LNCaP clone FGC (cell line): ENCODE measurements at regions not wholly inside any gene's neighbourhood (a gene's known extent, or its start where the extent isn't known, plus 50 kb on each side); places are given as distances from the start of the nearest gene placed in this dataset.

Source experiments
- DNase-seq: peaks from one replicate; pipeline ENCODE4 v3.0.0-alpha.2; 2011; ENCODE audit warnings: low read depth
- H3K4me3 ChIP-seq: 2 replicates; pipeline ENCODE4 v1.5.1; 2011; ENCODE audit warnings: mild to moderate bottlenecking, low read depth, low read length, control low read depth
- TF ChIP-seq, protein P1 (sequence below): IDR thresholded peaks from 2 replicates; pipeline ENCODE4 v1.5.1; 2012; ENCODE audit warnings: mild to moderate bottlenecking; ENCODE audit not compliant: control insufficient read depth, insufficient read depth; ENCODE audit errors: extremely low read depth

GRCh38 chr5:77845324-77845646 is 69.1 kb upstream of the TBCA start:
- no peak for DNase-seq
- TF ChIP-seq, protein P1, sequence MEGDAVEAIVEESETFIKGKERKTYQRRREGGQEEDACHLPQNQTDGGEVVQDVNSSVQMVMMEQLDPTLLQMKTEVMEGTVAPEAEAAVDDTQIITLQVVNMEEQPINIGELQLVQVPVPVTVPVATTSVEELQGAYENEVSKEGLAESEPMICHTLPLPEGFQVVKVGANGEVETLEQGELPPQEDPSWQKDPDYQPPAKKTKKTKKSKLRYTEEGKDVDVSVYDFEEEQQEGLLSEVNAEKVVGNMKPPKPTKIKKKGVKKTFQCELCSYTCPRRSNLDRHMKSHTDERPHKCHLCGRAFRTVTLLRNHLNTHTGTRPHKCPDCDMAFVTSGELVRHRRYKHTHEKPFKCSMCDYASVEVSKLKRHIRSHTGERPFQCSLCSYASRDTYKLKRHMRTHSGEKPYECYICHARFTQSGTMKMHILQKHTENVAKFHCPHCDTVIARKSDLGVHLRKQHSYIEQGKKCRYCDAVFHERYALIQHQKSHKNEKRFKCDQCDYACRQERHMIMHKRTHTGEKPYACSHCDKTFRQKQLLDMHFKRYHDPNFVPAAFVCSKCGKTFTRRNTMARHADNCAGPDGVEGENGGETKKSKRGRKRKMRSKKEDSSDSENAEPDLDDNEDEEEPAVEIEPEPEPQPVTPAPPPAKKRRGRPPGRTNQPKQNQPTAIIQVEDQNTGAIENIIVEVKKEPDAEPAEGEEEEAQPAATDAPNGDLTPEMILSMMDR, result no peak
- no peak overlapping the region for H3K4me3 ChIP-seq

GRCh38 chr5:77844623-77845323 is 68.6 kb upstream of the TBCA start:
- TF ChIP-seq, protein P1, result no peak

DNA sequence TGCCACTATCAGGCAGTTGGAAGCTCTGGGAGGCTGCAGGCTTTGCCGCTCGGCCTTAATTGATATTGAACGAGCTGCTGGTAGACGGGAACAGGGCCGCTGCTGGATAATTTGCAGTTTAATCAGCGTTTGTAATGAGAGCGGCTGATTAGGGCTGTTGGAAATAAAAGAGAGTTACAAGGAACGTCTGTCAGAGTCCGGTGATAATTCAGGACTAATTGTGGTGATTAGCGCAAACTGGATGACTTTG is 68.2 kb upstream of the TBCA start:
- no peak overlapping the region for H3K4me3 ChIP-seq
- no peak for DNase-seq
- TF ChIP-seq, protein P1, result no peak

More at GRCh38 chr5:77844623-77845323, 68.6 kb upstream of the TBCA start:
- H3K4me3 ChIP-seq, result no peak overlapping the region
- DNase-seq, result no peak

- TF ChIP-seq, protein P1, result no peak
- DNase-seq, result no peak
- H3K4me3 ChIP-seq, result no peak overlapping the region
These were observed 67.6 kb upstream of the TBCA start for GRCh38 chr5:77843570-77844372.

DNA sequence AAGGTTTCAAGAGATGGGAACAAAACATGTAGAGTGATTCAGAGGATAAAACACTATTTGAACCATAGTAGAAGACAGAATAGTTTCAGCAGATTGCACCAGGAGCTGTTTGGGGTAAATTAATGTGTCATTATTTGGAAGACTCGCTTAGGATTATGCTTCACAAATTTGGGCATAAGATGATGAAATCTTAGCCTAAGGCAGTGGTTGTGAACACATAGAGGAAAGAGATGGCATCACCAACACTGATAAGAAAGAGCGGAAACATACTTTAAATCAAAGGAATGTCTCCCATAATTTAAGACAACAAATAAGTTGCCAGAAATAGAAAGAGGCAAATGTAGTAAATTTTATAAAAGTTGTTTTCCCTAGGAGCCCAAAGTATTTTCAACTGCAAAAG is 66.1 kb upstream of the TBCA start:
- DNase-seq, result no peak
- no peak overlapping the region for H3K4me3 ChIP-seq

DNA sequence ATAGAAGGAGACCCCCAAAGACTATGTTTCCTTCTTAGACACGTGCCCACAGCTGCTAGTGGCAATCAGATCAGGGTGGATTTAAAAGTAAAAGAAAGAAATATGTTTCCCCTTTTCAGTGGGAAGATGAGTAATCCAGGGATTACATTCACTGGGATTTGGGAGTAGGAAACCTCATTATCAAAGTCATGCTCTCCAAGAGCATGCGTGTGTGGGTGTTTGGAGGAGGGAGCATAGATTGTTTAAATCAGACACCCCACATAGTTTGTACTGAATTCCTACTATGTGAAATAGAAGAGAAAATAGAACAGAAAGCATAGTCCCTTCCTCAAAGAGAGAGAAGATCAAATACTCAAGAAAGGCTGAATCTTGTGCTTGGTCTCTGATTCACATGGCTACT is 65.5 kb upstream of the TBCA start:
- DNase-seq, result no peak
- TF ChIP-seq, protein P1, result no peak
- H3K4me3 ChIP-seq, result no peak overlapping the region

More for the DNA sequence above, 66.1 kb upstream of the TBCA start:
- TF ChIP-seq, protein P1, result no peak
